HepG2 (cell line): ENCODE measurements at regions not wholly inside any gene's neighbourhood (a gene's known extent, or its start where the extent isn't known, plus 50 kb on each side); places are given as distances from the start of the nearest gene placed in this dataset.

Experiments
- ATAC-seq: fragments of 200-7000 bp; cut with Tn5 transposase; 3 replicates; pipeline ENCODE4 v1.9.1; 2020; ENCODE audit warnings: mild to moderate bottlenecking, moderate library complexity
- BruUV-seq: library from RNA; stranded (reverse); fragments of 400-500 nt; replicated peaks from 2 replicates; lab custom pipeline; 2021; lab: Mats Ljungman, UMichigan
- CTCF ChIA-PET: fragments of 300-600 bp; formaldehyde crosslinking; extraction: SDS; loops from one replicate; lab custom pipeline; 2021; ENCODE audit warnings: low total read pairs, inconsistent platforms, low intra/inter-chr PET ratio; lab: Yijun Ruan, JAX
- POLR2A ChIA-PET: fragments of 350-600 bp; sonication (Branson Sonifier 250); formaldehyde crosslinking; loops from one replicate; lab custom pipeline; 2020; ENCODE audit warnings: antibody characterized with exemption, inconsistent platforms; lab: Yijun Ruan, JAX
- DNase-seq: peaks from one replicate; pipeline ENCODE4 v3.0.0-alpha.2; 2015; ENCODE audit warnings: low spot score
- FAIRE-seq: peaks from 3 replicates; lab custom pipeline; 2011; peaks lifted over from hg19 to GRCh38; lab: Jason Lieb, UNC
- H2AFZ ChIP-seq: one replicate; pipeline ENCODE4 v1.6.1; 2011; ENCODE audit warnings: low read length, inconsistent platforms
- H3K27ac ChIP-seq: fragments of 300-600 bp; 3 replicates; pipeline ENCODE4 v1.8.0; 2011; ENCODE audit warnings: mixed run types, mild to moderate bottlenecking, mixed read lengths, low read length, inconsistent platforms; ENCODE audit not compliant: insufficient read depth; ENCODE audit errors: extremely low read length
- H3K27me3 ChIP-seq, 2 experiments: fragments of 200-600 bp in 1 of 2; 2 replicates in 1 of 2; 3 replicates in 1 of 2; pipeline versions ENCODE4 v1.6.0 to v1.8.0; 2011; ENCODE audit warnings: low read length in 2 of 2, mild to moderate bottlenecking in 2 of 2, moderate library complexity in 2 of 2, inconsistent platforms in 1 of 2; ENCODE audit not compliant: insufficient read depth in 2 of 2, control insufficient read depth in 1 of 2
- H3K36me3 ChIP-seq, 2 experiments: fragments of 200-600 bp in 1 of 2; replicated peaks in 1 of 2; 2 replicates in 1 of 2; 3 replicates in 1 of 2; pipeline versions ENCODE4 v1.5.1 to v1.8.0; 2011; ENCODE audit warnings: low read length in 2 of 2, inconsistent platforms in 1 of 2; ENCODE audit not compliant: insufficient read depth in 2 of 2, control insufficient read depth in 1 of 2
- H3K4me1 ChIP-seq: 2 replicates; pipeline ENCODE4 v1.5.1; 2012; ENCODE audit warnings: low read length, inconsistent platforms; ENCODE audit not compliant: insufficient read depth
- H3K4me2 ChIP-seq: 2 replicates; pipeline ENCODE4 v1.6.0; 2011; ENCODE audit warnings: low read depth, low read length, inconsistent platforms
- H3K4me3 ChIP-seq, 3 experiments: fragments of 200-600 bp in 1 of 3; sonication (generic), shearing (Covaris generic) in 1 of 3; replicated peaks in 1 of 3; 2 replicates each; pipeline ENCODE4 v1.5.1; 2011 to 2016; ENCODE audit warnings: low read length in 3 of 3, inconsistent platforms in 2 of 3, low read depth in 2 of 3, mild to moderate bottlenecking in 2 of 3, control low read depth in 1 of 3, mixed read lengths in 1 of 3; ENCODE audit not compliant: insufficient read depth in 1 of 3
- H3K79me2 ChIP-seq: one replicate; pipeline ENCODE4 v1.6.1; 2011; ENCODE audit warnings: low read length, inconsistent platforms; ENCODE audit not compliant: insufficient read depth
- H3K9ac ChIP-seq: 2 replicates; pipeline ENCODE4 v1.6.0; 2011; ENCODE audit warnings: mild to moderate bottlenecking, low read depth, low read length, inconsistent platforms; ENCODE audit not compliant: insufficient read depth
- H3K9me3 ChIP-seq: 2 replicates; pipeline ENCODE4 v1.5.1; 2012; ENCODE audit warnings: mild to moderate bottlenecking, low read length
- H4K20me1 ChIP-seq: 2 replicates; pipeline ENCODE4 v1.6.0; 2011; ENCODE audit warnings: inconsistent platforms, mild to moderate bottlenecking, low read length, moderate library complexity; ENCODE audit not compliant: insufficient read depth
- MNT ChIP-seq: fragments of 450-650 bp; IDR thresholded peaks from 2 replicates; pipeline ENCODE4 v1.6.1; 2016
- NFE2 ChIP-seq: sonication (generic); formaldehyde crosslinking; IDR thresholded peaks from 2 replicates; pipeline ENCODE4 v1.4.0; 2020; ENCODE audit warnings: missing genetic modification reagents
- ZFP82 ChIP-seq: sonication (generic); formaldehyde crosslinking; IDR thresholded peaks from 2 replicates; pipeline ENCODE4 v1.5.1; 2020; ENCODE audit warnings: mild to moderate bottlenecking, missing genetic modification reagents, borderline replicate concordance
- ZNF10 ChIP-seq: sonication (generic); formaldehyde crosslinking; IDR thresholded peaks from 2 replicates; pipeline ENCODE4 v1.4.0; 2020; ENCODE audit warnings: mild to moderate bottlenecking, low read depth, missing genetic modification reagents, borderline replicate concordance
- ZNF12 ChIP-seq: sonication (generic); formaldehyde crosslinking; IDR thresholded peaks from 2 replicates; pipeline ENCODE4 v1.5.0; 2020; ENCODE audit warnings: missing genetic modification reagents
- ZNF292 ChIP-seq: sonication (generic); formaldehyde crosslinking; IDR thresholded peaks from 2 replicates; pipeline ENCODE4 v1.8.1; 2022; ENCODE audit warnings: mild to moderate bottlenecking, low read depth, missing genetic modification reagents, borderline replicate concordance
- ZNF431 ChIP-seq: sonication (generic); formaldehyde crosslinking; IDR thresholded peaks from 2 replicates; pipeline ENCODE4 v1.9.0; 2022; ENCODE audit warnings: missing genetic modification reagents, low read depth, mild to moderate bottlenecking, borderline replicate concordance
- ZNF780A ChIP-seq: sonication (generic); formaldehyde crosslinking; IDR thresholded peaks from 2 replicates; pipeline ENCODE4 v1.8.0; 2022; ENCODE audit warnings: mild to moderate bottlenecking, missing genetic modification reagents, moderate library complexity
- WGBS: methylation state at CpG from one replicate; pipeline ENCODE4 v1.1.6; 2017; ENCODE audit warnings: low lambda C conversion rate; 5-methylcytosine and 5-hydroxymethylcytosine counted together
- in situ Hi-C: cut with HindIII; loops from 2 replicates; pipeline ENCODE4 v1.10.0; 2017; ENCODE audit warnings: low pct_unique_long_range_greater_than_20kb; ENCODE audit not compliant: extremely low pct_ligation_motif_present
- intact Hi-C: fragments of 100-400 bp; cut with micrococcal nuclease; formaldehyde crosslinking; loops from one replicate; pipeline ENCODE4 v1.10.0; 2022; ENCODE audit not compliant: unreplicated experiment

DNA sequence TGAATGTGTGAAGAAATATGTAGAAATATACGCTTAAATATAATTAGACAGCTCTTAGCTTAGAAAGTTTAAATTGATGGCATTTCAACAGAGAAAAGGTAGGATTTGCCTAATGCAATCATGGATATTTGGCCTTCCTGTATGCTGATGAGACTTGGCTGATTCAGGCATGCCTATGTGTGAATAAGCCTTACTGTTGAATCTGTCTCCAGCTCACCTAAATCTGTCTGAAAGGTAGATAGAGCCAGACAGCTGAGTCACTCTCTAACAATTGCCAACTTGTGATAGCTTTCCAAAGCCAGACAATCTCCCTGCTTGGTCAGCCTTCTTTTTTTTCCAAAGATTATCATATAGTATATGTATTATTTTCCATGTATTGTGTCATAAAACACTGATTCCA, 92.8 kb upstream of the FLRT2 start:
- 90% methylated on average over 1 of the region's 1 CpG for WGBS
- in situ Hi-C loops (no loop called here), intact Hi-C loops (no loop called here)
- no peak overlapping the region for H3K27ac ChIP-seq
- POLR2A ChIA-PET: no interaction called here
- BruUV-seq: no TSS peak
- no peaks in the 10 kb centered on the region for H3K36me3 ChIP-seq
- no peak overlapping the region for H2AFZ ChIP-seq
- no peak overlapping the region for H3K9ac ChIP-seq
- H3K4me2 ChIP-seq: no peak overlapping the region
- DNase-seq: peak; percentile 24
- no peaks in the 10 kb centered on the region for H3K27me3 ChIP-seq
- no peak overlapping the region for H3K4me3 ChIP-seq
- no peaks in the 10 kb centered on the region for H3K79me2 ChIP-seq
- TF ChIP-seq NFE2 (CRISPR knock-in tag) (peak; percentile 20; the same call in 1 of the 2 replicates), ZFP82 (CRISPR knock-in tag) (no peak)
- TF ChIP-seq, all 625 proteins: peak for 1
- CTCF ChIA-PET: no interaction called here
- peaks cover 54% of the 10 kb centered on the region for H3K9me3 ChIP-seq
- no peak for ATAC-seq
- no peak for FAIRE-seq
- no peaks in the 10 kb centered on the region for H4K20me1 ChIP-seq
- H3K4me1 ChIP-seq: no peaks in the 10 kb centered on the region

DNA sequence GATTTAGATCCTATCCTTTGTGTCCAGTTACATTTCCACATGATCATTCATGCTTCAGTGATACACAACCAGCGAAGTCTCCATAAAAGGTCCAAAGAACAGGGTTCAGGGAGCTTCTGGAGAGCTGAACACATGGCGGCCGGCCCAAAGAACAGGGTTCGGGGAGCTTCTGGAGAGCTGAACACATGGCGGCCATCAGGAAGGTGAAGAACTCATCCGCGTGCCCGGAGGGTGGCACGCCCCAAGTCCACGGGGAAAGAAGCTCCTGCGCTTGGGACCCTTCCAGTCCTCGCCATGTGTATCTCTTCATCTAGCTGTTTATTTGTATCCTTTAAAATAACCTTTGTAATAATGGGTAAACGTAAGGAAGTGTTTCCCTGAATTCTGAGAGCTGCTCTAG, 91.9 kb upstream of the FLRT2 start:
- WGBS: 70% methylated on average over 13 of the region's 13 CpGs

More for the DNA sequence above, 91.9 kb upstream of the FLRT2 start:
- CTCF ChIA-PET: no interaction called here
- FAIRE-seq (no peak), ATAC-seq (no peak), DNase-seq (no peak)
- Histone ChIP-seq H3K27me3 (no peaks in the 10 kb centered on the region), H3K4me2 (no peak overlapping the region), H3K9me3 (peaks cover 58% of the 10 kb centered on the region), H3K9ac (no peak overlapping the region), H3K79me2 (no peaks in the 10 kb centered on the region), H4K20me1 (no peaks in the 10 kb centered on the region), H3K27ac (no peak overlapping the region), H3K36me3 (no peaks in the 10 kb centered on the region), H3K4me1 (no peaks in the 10 kb centered on the region), H2AFZ (no peak overlapping the region), H3K4me3 (no peak overlapping the region)
- in situ Hi-C loops: no loop called here
- no TSS peak for BruUV-seq
- intact Hi-C loops: no loop called here
- 0 out of 2 replicates have a peak, but pooled peaks have one; percentile 18 for TF ChIP-seq MNT
- TF ChIP-seq ZNF431 (CRISPR knock-in tag): no peak
- no peak for TF ChIP-seq ZNF780A (CRISPR knock-in tag)
- no peak for TF ChIP-seq ZNF10 (CRISPR knock-in tag)
- no peak for TF ChIP-seq ZNF12 (CRISPR knock-in tag)
- no peak for TF ChIP-seq ZNF292 (CRISPR knock-in tag)
- POLR2A ChIA-PET: no interaction called here
